Type B pancreatic cell (in vitro differentiated cells): ENCODE measurements at regions not wholly inside any gene's neighbourhood (a gene's known extent, or its start where the extent isn't known, plus 50 kb on each side); places are given as distances from the start of the nearest gene placed in this dataset.

Experiments used
- DNase-seq: peaks from one replicate; pipeline ENCODE4 v3.0.0; 2021; ENCODE audit warnings: mixed read lengths; ENCODE audit not compliant: unreplicated experiment; ENCODE audit errors: extremely low spot score
- H3K27ac Mint-ChIP-seq: 2 replicates; pipeline ENCODE4 v1.8.0; 2021; ENCODE audit warnings: mild to moderate bottlenecking, mixed read lengths
- H3K27me3 Mint-ChIP-seq: 2 replicates; pipeline ENCODE4 v1.8.0; 2021; ENCODE audit warnings: mixed read lengths
- H3K36me3 Mint-ChIP-seq: 2 replicates; pipeline ENCODE4 v1.8.0; 2021; ENCODE audit warnings: mixed read lengths
- H3K4me1 Mint-ChIP-seq: one replicate; pipeline ENCODE4 v1.8.0; 2021; ENCODE audit warnings: mixed read lengths; ENCODE audit not compliant: unreplicated experiment
- H3K4me3 Mint-ChIP-seq: 2 replicates; pipeline ENCODE4 v1.8.0; 2021; ENCODE audit warnings: mild to moderate bottlenecking, mixed read lengths
- H3K9me3 Mint-ChIP-seq: 2 replicates; pipeline ENCODE4 v1.8.0; 2021; ENCODE audit warnings: mixed read lengths
- TF ChIP-seq, protein P1 (sequence below): fragments of 200-600 bp; sonication (generic); conservative IDR thresholded peaks from 2 replicates; pipeline ENCODE4 v1.5.0; 2021; ENCODE audit warnings: antibody characterized with exemption, mild to moderate bottlenecking

DNA sequence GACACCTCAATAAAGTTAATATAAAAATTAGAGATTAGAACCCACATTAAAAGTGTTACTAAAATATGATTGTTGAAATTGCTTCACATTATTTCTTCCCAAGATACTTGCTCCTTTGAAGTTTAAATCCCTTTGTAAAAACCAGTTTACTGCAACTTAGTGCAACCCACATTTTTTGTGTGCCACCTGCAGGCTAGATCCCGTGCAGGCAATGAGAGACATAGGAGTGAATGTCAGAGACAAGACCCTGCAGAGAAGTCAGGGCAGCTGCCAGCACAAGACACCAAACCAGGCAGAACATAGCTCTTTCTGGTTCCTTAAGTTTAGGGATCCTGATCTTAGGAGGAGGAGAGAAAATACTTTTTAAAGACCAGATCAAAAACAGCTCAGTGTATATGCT is 142.8 kb upstream of the MTNR1B start:
- TF ChIP-seq, protein P1, sequence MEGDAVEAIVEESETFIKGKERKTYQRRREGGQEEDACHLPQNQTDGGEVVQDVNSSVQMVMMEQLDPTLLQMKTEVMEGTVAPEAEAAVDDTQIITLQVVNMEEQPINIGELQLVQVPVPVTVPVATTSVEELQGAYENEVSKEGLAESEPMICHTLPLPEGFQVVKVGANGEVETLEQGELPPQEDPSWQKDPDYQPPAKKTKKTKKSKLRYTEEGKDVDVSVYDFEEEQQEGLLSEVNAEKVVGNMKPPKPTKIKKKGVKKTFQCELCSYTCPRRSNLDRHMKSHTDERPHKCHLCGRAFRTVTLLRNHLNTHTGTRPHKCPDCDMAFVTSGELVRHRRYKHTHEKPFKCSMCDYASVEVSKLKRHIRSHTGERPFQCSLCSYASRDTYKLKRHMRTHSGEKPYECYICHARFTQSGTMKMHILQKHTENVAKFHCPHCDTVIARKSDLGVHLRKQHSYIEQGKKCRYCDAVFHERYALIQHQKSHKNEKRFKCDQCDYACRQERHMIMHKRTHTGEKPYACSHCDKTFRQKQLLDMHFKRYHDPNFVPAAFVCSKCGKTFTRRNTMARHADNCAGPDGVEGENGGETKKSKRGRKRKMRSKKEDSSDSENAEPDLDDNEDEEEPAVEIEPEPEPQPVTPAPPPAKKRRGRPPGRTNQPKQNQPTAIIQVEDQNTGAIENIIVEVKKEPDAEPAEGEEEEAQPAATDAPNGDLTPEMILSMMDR, result peak; percentile 19
- Mint-ChIP-seq H3K4me3 (no peak overlapping the region), H3K27me3 (peaks cover 19% of the 10 kb centered on the region), H3K9me3 (no peaks in the 10 kb centered on the region), H3K36me3 (peaks cover 13% of the 10 kb centered on the region), H3K4me1 (peaks cover 51% of the 10 kb centered on the region), H3K27ac (no peak overlapping the region)
- DNase-seq, result no peak

DNA sequence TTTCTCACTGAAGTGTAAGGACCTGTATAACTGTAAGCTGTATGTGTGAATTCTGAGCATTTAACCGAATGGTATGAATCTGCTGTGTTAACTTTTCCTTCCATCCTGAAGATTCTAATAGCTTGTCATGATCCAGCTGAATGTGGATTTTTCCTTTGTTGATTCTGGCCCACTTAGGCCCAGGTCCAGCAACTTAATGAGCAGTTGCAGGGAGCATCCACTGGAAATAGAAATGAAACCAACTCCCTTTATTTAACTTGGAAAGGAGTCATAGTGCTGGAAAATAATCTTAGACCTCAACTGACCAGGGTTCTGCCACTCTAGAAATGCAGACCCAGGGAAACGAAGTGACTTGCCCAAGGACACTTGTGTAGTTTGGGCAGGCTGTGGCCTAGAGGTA is 142.3 kb upstream of the MTNR1B start:
- TF ChIP-seq, protein P1, result no peak
- DNase-seq, result no peak
- Mint-ChIP-seq H3K27ac (no peak overlapping the region), H3K27me3 (peaks cover 22% of the 10 kb centered on the region), H3K4me3 (no peak overlapping the region), H3K36me3 (peaks cover 16% of the 10 kb centered on the region), H3K4me1 (peaks cover 51% of the 10 kb centered on the region), H3K9me3 (no peaks in the 10 kb centered on the region)

DNA sequence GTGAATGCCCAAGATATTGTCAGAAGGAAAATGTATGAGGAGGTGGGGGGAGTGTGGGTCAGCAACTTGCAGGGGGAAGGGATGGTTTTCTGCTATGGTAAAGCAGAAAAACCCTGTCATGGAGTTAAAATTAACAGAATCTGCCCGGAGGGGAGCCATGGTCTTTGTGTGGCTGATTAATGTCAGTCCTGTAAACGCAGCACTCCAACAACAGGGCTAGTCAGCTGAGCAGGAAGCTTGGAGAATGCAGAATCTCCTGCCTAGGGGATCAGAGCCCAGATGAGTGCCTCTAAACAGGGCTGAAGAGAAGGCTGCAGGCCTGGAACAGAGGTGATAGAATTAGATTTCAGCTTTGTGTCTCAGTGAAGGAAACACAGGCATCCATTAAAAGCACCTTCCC is 140.9 kb upstream of the MTNR1B start:
- peak overlapping the region; percentile 20 for H3K4me3 Mint-ChIP-seq
- H3K9me3 Mint-ChIP-seq, result no peaks in the 10 kb centered on the region
- H3K27ac Mint-ChIP-seq, result peak overlapping the region; percentile 61
- H3K4me1 Mint-ChIP-seq, result peaks cover 45% of the 10 kb centered on the region
- DNase-seq, result no peak
- TF ChIP-seq, protein P1, result no peak
- peaks cover 18% of the 10 kb centered on the region for H3K36me3 Mint-ChIP-seq
- H3K27me3 Mint-ChIP-seq, result peaks cover 18% of the 10 kb centered on the region

DNA sequence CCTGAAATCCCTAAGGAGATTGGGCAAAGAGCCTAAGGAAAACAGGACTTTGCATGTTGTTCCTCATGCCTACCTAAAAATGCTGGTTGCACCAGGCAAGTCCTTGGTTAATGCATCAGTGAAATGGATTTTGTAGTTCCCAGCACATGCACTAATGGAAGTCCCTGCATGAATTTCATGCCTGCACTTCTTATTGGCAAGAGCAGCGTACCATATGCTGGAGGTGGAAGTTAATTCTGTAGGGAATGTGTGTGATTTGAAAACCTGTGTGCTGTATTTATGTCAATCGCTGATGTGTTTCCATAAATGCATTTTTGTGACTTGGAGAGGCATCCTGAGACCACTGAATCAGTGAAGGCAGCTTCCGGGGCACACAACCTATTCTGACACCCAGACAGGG is 140.3 kb upstream of the MTNR1B start:
- H3K4me3 Mint-ChIP-seq, result no peak overlapping the region
- DNase-seq, result no peak
- no peaks in the 10 kb centered on the region for H3K9me3 Mint-ChIP-seq
- peak overlapping the region; percentile 61 for H3K27ac Mint-ChIP-seq
- peaks cover 49% of the 10 kb centered on the region for H3K4me1 Mint-ChIP-seq
- peaks cover 18% of the 10 kb centered on the region for H3K27me3 Mint-ChIP-seq
- peaks cover 19% of the 10 kb centered on the region for H3K36me3 Mint-ChIP-seq
- TF ChIP-seq, protein P1, result no peak

DNA sequence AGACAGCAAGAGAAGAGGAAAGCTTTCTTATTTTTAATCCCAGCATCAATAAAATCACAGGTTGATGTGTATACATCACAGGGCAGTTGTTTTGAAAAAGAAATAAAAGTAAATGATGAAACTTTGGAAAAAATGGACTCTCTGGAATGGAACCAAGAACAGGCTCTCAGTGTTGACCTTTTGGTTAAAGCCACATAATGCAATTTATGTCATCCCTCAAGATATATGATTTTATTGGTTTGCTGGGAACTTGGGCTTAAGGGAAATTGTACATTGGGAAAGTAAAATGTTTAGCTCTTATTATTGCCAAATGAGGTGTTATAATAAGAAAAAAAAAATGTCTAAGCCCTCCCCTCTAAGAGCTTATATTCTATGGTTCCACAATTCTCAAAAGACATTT is 139.8 kb upstream of the MTNR1B start:
- H3K4me1 Mint-ChIP-seq, result peaks cover 54% of the 10 kb centered on the region

More for the DNA sequence above, 139.8 kb upstream of the MTNR1B start:
- peaks cover 18% of the 10 kb centered on the region for H3K27me3 Mint-ChIP-seq
- H3K36me3 Mint-ChIP-seq, result peaks cover 23% of the 10 kb centered on the region
- DNase-seq, result no peak
- H3K4me3 Mint-ChIP-seq, result peak overlapping the region; percentile 19
- no peak overlapping the region for H3K27ac Mint-ChIP-seq
- no peaks in the 10 kb centered on the region for H3K9me3 Mint-ChIP-seq
- TF ChIP-seq, protein P1, result no peak
